ENCODE measurements at regions not wholly inside any gene's neighbourhood (a gene's known extent, or its start where the extent isn't known, plus 50 kb on each side); places are given as distances from the start of the nearest gene placed in this dataset.

- no peak for TF ChIP-seq ZNF609 (CRISPR knock-in tag; IDR thresholded peaks at IDR 0.05; ENCODE audit: borderline replicate concordance)
- TF ChIP-seq ZNF230 (CRISPR knock-in tag; IDR thresholded peaks at IDR 0.05): no peak
Observed at GRCh38 chr16:74033441-74033995, 263.1 kb upstream of the PSMD7 start (continued).

GRCh38 chr16:74031551-74031950 is 265.1 kb upstream of the PSMD7 start:
- Histone ChIP-seq H4K20me1 (ENCODE audit: insufficient read depth, low read length) (no peaks in the 10 kb centered on the region), H3K9me3 (ENCODE audit: low read length) (no peaks in the 10 kb centered on the region), H3K79me2 (ENCODE audit: insufficient read depth, low read length) (no peaks in the 10 kb centered on the region), H3K4me3 (replicated peaks in 1 of 3; ENCODE audit: insufficient read depth in 1 of 3, low read depth in 2 of 3, low read length in 3 of 3) (no peak overlapping the region), H3K27me3 (ENCODE audit: control insufficient read depth in 1 of 2, insufficient read depth in 2 of 2, low read length in 2 of 2) (peaks cover 0 to 26% of the 10 kb centered on the region in 2 experiments; a peak in 3 of 5 replicates), H3K4me2 (ENCODE audit: low read depth, low read length) (no peak overlapping the region), H3K27ac (ENCODE audit: extremely low read length, insufficient read depth, low read length) (no peak overlapping the region), H2AFZ (ENCODE audit: low read length) (no peak overlapping the region), H3K9ac (ENCODE audit: insufficient read depth, low read depth, low read length) (no peak overlapping the region), H3K36me3 (replicated peaks in 1 of 2; ENCODE audit: control insufficient read depth in 1 of 2, insufficient read depth in 2 of 2, low read length in 2 of 2) (no peaks in the 10 kb centered on the region), H3K4me1 (ENCODE audit: insufficient read depth, low read length) (no peaks in the 10 kb centered on the region)
- ChIA-PET POLR2A (no interaction called here), CTCF (ENCODE audit: low intra/inter-chr PET ratio, low total read pairs) (no interaction called here)
- BruUV-seq (replicated peaks): no TSS peak
- ATAC-seq: no peak
- 0% methylated on average over 4 of the region's 4 CpGs for WGBS (ENCODE audit: low lambda C conversion rate)
- intact Hi-C loops (cut with micrococcal nuclease; ENCODE audit: unreplicated experiment): no loop called here
- FAIRE-seq: no peak
- in situ Hi-C loops (cut with HindIII; ENCODE audit: extremely low pct_ligation_motif_present, low pct_unique_long_range_greater_than_20kb): no loop called here
- DNase-seq (ENCODE audit: low spot score): no peak
- TF ChIP-seq SMAD1 (CRISPR knock-in tag; IDR thresholded peaks at IDR 0.05; ENCODE audit: borderline replicate concordance, low read depth) (no peak), ZBTB21 (CRISPR knock-in tag; IDR thresholded peaks at IDR 0.05) (no peak), KMT2A (CRISPR knock-in tag; IDR thresholded peaks at IDR 0.05) (no peak), JUND (CRISPR knock-in tag; IDR thresholded peaks at IDR 0.05) (no peak), HNF1B (CRISPR knock-in tag; IDR thresholded peaks at IDR 0.05) (no peak), MNT (IDR thresholded peaks at IDR 0.05) (no peak)

Measured in HepG2 (cell line).